ENCODE measurements at regions not wholly inside any gene's neighbourhood (a gene's known extent, or its start where the extent isn't known, plus 50 kb on each side); places are given as distances from the start of the nearest gene placed in this dataset.

GRCh38 chr2:7611750-7612149 lies 694.5 kb downstream of the RNF144A start:
- TF ChIP-seq YY1 (IDR thresholded peaks at IDR 0.05; ENCODE audit: insufficient read depth, insufficient read length) (no peak), SUZ12 (IDR thresholded peaks at IDR 0.05; ENCODE audit: extremely low read depth, insufficient read depth, insufficient read length) (no peak)

All from NT2/D1 (cell line).